ENCODE measurements at regions not wholly inside any gene's neighbourhood (a gene's known extent, or its start where the extent isn't known, plus 50 kb on each side); places are given as distances from the start of the nearest gene placed in this dataset.

DNA sequence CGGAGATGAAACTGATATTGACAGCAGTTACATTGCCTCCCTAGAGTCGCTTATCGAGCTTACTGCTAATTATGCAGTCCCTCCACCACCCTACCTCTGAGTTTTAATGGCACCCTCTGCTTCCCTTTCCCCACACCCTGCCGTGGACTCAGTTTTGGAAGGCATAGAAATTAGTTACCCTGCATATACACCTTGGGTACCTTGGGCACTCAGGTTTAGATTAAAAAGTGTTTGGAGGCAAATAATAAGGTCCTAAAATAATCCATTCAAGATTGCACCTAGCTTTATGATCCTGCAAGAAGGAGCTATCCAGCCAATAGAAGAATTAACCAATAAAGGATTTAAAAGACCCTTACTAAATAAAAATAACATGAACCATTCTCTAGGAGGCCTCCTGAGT is 117.8 kb upstream of the AGBL1 start:
- H3K36me3 Mint-ChIP-seq: no peaks in the 10 kb centered on the region
- ATAC-seq (ENCODE audit: low read depth in 2 of 2) (no peak), DNase-seq (no peak)
- no peaks in the 10 kb centered on the region for H3K27me3 Mint-ChIP-seq
- H3K27ac Mint-ChIP-seq: no peak overlapping the region
- no peaks in the 10 kb centered on the region for H3K4me1 Mint-ChIP-seq
- Histone ChIP-seq H3K4me1 (ENCODE audit: control insufficient read depth, insufficient read depth, low read length, poor library complexity, severe bottlenecking) (no peaks in the 10 kb centered on the region), H3K27ac (ENCODE audit: insufficient read depth, low read length, poor library complexity, severe bottlenecking) (no peak overlapping the region), H3K27me3 (ENCODE audit: control insufficient read depth, insufficient read depth, low read length) (peaks cover under 1% of the 10 kb centered on the region), H3K9me3 (ENCODE audit: control insufficient read depth in 2 of 2, low read length in 2 of 2) (no peaks in the 10 kb centered on the region), H3K4me3 (ENCODE audit: low read depth, low read length) (no peak overlapping the region), H3K36me3 (ENCODE audit: control insufficient read depth, insufficient read depth, low read length) (no peaks in the 10 kb centered on the region)
- H3K4me3 Mint-ChIP-seq: no peak overlapping the region
- H3K9me3 Mint-ChIP-seq: peaks cover 0 to 2% (median 0%) of the 10 kb centered on the region in 7 donors

DNA sequence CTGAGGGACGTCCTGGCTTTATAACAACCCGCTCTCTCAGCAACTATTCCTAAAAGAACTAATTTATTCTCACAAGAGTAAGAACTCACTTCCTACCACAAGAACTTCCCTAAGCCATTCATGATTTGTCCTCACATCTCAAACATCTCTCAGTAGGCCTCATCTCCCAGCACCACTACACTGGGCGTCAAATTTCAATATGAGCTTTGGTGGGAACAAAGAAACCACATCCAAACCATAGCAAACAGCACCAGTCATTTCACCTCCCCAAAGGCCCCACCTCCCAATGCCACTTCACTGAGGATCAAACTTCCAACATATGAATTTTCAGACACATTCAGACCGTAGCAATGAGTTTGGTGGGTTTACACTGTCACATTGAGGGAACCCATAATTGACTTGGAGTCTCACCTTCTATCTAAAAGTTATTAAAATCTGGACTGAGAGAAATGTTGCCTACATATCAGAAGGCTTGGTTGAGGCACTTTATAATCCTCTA is 116.4 kb upstream of the AGBL1 start:
- Histone ChIP-seq H3K27ac (ENCODE audit: insufficient read depth, low read length, poor library complexity, severe bottlenecking) (no peak overlapping the region), H3K27me3 (ENCODE audit: control insufficient read depth, insufficient read depth, low read length) (peaks cover 2% of the 10 kb centered on the region), H3K4me3 (ENCODE audit: low read depth, low read length) (no peak overlapping the region), H3K9me3 (ENCODE audit: control insufficient read depth in 2 of 2, low read length in 2 of 2) (no peaks in the 10 kb centered on the region), H3K36me3 (ENCODE audit: control insufficient read depth, insufficient read depth, low read length) (no peaks in the 10 kb centered on the region), H3K4me1 (ENCODE audit: control insufficient read depth, insufficient read depth, low read length, poor library complexity, severe bottlenecking) (no peaks in the 10 kb centered on the region)
- Mint-ChIP-seq H3K27ac (no peak overlapping the region), H3K27me3 (no peaks in the 10 kb centered on the region), H3K36me3 (no peaks in the 10 kb centered on the region), H3K4me1 (no peaks in the 10 kb centered on the region), H3K4me3 (no peak overlapping the region), H3K9me3 (peaks cover 0 to 2% (median 0%) of the 10 kb centered on the region in 7 donors)
- no peak for DNase-seq
- no peak for ATAC-seq (ENCODE audit: low read depth in 2 of 2)

DNA sequence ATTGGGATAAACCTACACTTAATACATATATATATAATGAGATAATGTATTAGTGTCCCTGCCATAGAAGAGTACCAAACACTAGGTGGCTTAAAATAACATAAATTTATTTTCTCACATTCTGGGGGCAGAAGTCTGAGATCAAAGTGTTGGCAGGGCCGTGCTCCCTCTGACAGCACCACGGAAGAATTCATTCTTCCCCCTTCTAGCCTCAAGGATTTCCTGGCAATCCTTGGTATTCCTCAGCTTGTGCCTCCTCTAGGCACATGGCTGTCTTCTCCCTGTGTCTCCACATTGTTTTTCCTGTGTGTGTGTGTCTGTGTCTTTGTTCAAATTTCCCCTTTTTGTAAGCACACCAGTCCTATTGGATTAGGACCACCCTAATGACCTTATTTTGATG is 115.2 kb upstream of the AGBL1 start:
- ATAC-seq (ENCODE audit: low read depth in 2 of 2): no peak
- no peaks in the 10 kb centered on the region for H3K36me3 Mint-ChIP-seq
- no peak overlapping the region for H3K27ac Mint-ChIP-seq

DNA sequence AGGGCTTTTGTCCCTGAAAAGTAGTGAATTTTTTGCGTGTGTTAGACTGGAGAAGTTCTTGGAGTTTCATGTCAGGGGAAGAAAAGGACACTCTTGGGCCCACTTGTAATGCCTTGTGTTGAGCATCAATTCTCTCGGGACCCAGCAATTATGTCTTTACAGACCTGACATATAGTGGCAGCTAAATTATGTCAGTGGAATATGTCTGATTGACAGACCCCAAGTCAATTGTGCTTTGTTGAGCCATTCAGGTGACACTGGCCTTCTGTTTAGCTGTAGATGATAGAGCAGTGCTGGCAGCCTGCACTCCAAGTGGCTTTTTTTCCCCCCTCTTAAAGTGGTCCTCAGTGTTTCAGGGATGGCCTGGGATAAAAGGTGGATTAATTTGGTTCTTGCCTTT is 112.1 kb upstream of the AGBL1 start:
- ATAC-seq (ENCODE audit: low read depth in 2 of 2) (no peak), DNase-seq (no peak)
- Histone ChIP-seq H3K4me3 (ENCODE audit: low read depth, low read length) (no peak overlapping the region), H3K9me3 (ENCODE audit: control insufficient read depth in 2 of 2, low read length in 2 of 2) (no peaks in the 10 kb centered on the region), H3K4me1 (ENCODE audit: control insufficient read depth, insufficient read depth, low read length, poor library complexity, severe bottlenecking) (no peaks in the 10 kb centered on the region), H3K27me3 (ENCODE audit: control insufficient read depth, insufficient read depth, low read length) (peaks cover 2% of the 10 kb centered on the region), H3K27ac (ENCODE audit: insufficient read depth, low read length, poor library complexity, severe bottlenecking) (no peak overlapping the region), H3K36me3 (ENCODE audit: control insufficient read depth, insufficient read depth, low read length) (no peaks in the 10 kb centered on the region)
- Mint-ChIP-seq H3K27me3 (peaks cover 14% of the 10 kb centered on the region), H3K27ac (no peak overlapping the region), H3K9me3 (peaks cover 0 to 2% (median 0%) of the 10 kb centered on the region in 7 donors), H3K4me1 (no peaks in the 10 kb centered on the region), H3K4me3 (no peak overlapping the region), H3K36me3 (no peaks in the 10 kb centered on the region)

More for the DNA sequence above, 115.2 kb upstream of the AGBL1 start:
- H3K4me1 ChIP-seq (ENCODE audit: control insufficient read depth, insufficient read depth, low read length, poor library complexity, severe bottlenecking): no peaks in the 10 kb centered on the region
- no peak for DNase-seq
- no peak overlapping the region for H3K27ac ChIP-seq (ENCODE audit: insufficient read depth, low read length, poor library complexity, severe bottlenecking)
- no peak overlapping the region for H3K4me3 ChIP-seq (ENCODE audit: low read depth, low read length)
- no peaks in the 10 kb centered on the region for H3K27me3 Mint-ChIP-seq
- no peaks in the 10 kb centered on the region for H3K9me3 ChIP-seq (ENCODE audit: control insufficient read depth in 2 of 2, low read length in 2 of 2)
- no peaks in the 10 kb centered on the region for H3K36me3 ChIP-seq (ENCODE audit: control insufficient read depth, insufficient read depth, low read length)
- no peak overlapping the region for H3K4me3 Mint-ChIP-seq
- H3K9me3 Mint-ChIP-seq: peaks cover 0 to 2% (median 0%) of the 10 kb centered on the region in 7 donors
- no peaks in the 10 kb centered on the region for H3K4me1 Mint-ChIP-seq
- peaks cover 2% of the 10 kb centered on the region for H3K27me3 ChIP-seq (ENCODE audit: control insufficient read depth, insufficient read depth, low read length)

DNA sequence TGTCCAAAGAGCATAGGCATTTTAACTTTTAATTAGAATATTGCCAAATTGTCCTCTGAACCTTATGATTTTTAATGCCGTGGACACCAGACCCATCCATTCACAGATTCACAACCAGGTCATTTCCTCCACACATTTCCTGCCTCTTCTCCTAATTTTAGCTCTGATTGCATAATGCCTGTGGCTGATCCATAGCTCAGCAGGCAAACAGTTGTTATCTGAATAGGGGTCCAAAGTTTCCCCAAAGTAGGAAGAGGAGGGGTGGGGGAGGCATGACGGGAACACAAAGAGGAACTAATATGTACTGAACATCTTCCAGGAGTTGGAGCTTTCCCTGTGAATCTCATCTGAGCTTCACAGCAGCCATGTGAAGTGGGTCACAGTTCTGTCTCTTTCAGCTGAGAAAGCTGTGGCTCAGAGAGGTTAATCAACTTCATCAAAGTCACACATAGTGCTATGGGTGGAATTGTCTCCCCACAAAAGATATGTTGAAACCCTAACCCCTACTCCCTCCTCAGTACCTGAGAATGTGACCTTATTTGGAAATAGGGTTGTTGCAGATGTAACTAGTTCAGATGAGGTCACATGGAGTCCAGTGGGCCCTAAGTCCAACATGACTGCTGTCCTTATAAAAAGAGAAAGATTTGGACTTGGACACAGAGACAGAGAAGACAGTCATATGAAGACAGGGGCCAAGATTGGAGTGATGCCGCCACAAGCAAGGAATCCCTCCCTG is 106.7 kb upstream of the AGBL1 start:
- peaks cover 0 to 9% (median 3%) of the 10 kb centered on the region in 7 donors for H3K9me3 Mint-ChIP-seq
- no peak overlapping the region for H3K27ac Mint-ChIP-seq
- no peaks in the 10 kb centered on the region for H3K4me1 Mint-ChIP-seq

DNA sequence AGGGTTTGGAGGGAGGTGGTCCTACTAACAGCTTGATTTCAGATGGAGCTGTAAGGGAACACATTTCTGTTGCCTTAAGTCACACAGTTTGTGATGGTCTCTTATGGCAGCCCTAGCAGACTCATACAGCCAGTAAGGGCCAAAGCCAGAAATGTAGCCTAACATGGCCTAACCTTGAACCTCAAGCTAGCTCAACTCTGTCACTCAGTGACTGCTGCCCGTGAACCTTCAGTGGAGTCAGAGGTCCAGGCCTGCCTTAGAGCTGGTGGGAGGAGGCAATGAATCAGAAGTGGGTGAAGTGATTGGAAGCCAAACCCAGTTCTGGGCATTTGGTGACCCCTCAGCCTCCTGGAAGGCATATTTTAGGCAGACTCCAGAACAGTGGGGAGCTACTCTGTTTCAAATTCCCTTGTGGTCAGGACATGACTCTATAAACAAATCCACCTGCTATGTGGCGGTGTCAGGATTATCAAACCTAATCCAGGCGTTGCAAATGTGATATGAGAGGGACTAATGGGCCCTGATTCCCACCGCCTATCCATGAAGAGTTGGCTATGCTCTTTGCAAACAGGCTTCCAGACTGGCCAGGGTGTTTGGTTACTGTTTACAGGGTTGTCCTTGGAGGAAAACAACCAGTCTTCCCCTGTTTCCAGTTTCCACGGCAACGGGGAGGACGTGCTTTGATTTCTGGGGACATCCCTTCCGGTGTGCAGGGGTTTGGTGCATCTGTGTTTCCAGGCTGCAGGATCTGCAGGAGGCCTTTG is 105.9 kb upstream of the AGBL1 start:
- Mint-ChIP-seq H3K27me3 (peaks cover 14% of the 10 kb centered on the region), H3K36me3 (no peaks in the 10 kb centered on the region), H3K9me3 (peaks cover 0 to 9% (median 3%) of the 10 kb centered on the region in 7 donors), H3K4me3 (no peak overlapping the region), H3K4me1 (no peaks in the 10 kb centered on the region), H3K27ac (no peak overlapping the region)
- no peak overlapping the region for H3K4me3 ChIP-seq (ENCODE audit: low read depth, low read length)
- H3K9me3 ChIP-seq (ENCODE audit: control insufficient read depth in 2 of 2, low read length in 2 of 2): peaks cover 0 to 6% of the 10 kb centered on the region in 2 experiments
- no peak for ATAC-seq (ENCODE audit: low read depth in 2 of 2)
- no peaks in the 10 kb centered on the region for H3K4me1 ChIP-seq (ENCODE audit: control insufficient read depth, insufficient read depth, low read length, poor library complexity, severe bottlenecking)
- no peak for DNase-seq
- H3K27me3 ChIP-seq (ENCODE audit: control insufficient read depth, insufficient read depth, low read length): peaks cover 3% of the 10 kb centered on the region
- no peak overlapping the region for H3K27ac ChIP-seq (ENCODE audit: insufficient read depth, low read length, poor library complexity, severe bottlenecking)
- no peaks in the 10 kb centered on the region for H3K36me3 ChIP-seq (ENCODE audit: control insufficient read depth, insufficient read depth, low read length)

More for the DNA sequence above, 106.7 kb upstream of the AGBL1 start:
- H3K4me3 ChIP-seq (ENCODE audit: low read depth, low read length): no peak overlapping the region
- no peaks in the 10 kb centered on the region for H3K36me3 ChIP-seq (ENCODE audit: control insufficient read depth, insufficient read depth, low read length)
- peaks cover 0 to 6% of the 10 kb centered on the region in 2 experiments for H3K9me3 ChIP-seq (ENCODE audit: control insufficient read depth in 2 of 2, low read length in 2 of 2)
- DNase-seq (no peak), ATAC-seq (ENCODE audit: low read depth in 2 of 2) (no peak)
- peaks cover 3% of the 10 kb centered on the region for H3K27me3 ChIP-seq (ENCODE audit: control insufficient read depth, insufficient read depth, low read length)
- no peak overlapping the region for H3K27ac ChIP-seq (ENCODE audit: insufficient read depth, low read length, poor library complexity, severe bottlenecking)
- Mint-ChIP-seq H3K4me3 (no peak overlapping the region), H3K27me3 (peaks cover 14% of the 10 kb centered on the region), H3K36me3 (no peaks in the 10 kb centered on the region)
- H3K4me1 ChIP-seq (ENCODE audit: control insufficient read depth, insufficient read depth, low read length, poor library complexity, severe bottlenecking): no peaks in the 10 kb centered on the region

DNA sequence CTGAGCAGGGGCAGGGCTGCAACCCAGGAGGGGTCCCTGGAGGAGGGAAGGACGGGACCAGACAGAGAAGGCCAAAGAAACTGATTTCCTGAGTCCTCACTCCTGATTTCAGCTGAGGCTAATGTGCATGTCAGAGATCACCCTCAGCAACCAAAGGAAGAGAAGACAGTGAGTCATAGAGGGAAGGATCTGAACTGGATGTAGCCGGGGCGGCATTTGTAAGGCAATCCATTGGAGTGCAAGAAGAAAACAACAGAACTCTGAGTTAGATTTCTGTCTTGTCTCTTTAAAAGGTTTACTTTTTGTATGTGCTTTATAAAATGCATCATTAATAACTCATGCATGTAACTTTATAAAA is 105.3 kb upstream of the AGBL1 start:
- Mint-ChIP-seq H3K4me3 (no peak overlapping the region), H3K9me3 (peaks cover 0 to 9% (median 5%) of the 10 kb centered on the region in 7 donors), H3K27ac (no peak overlapping the region), H3K4me1 (no peaks in the 10 kb centered on the region), H3K36me3 (no peaks in the 10 kb centered on the region), H3K27me3 (peaks cover 14% of the 10 kb centered on the region)
- H3K36me3 ChIP-seq (ENCODE audit: control insufficient read depth, insufficient read depth, low read length): no peaks in the 10 kb centered on the region
- DNase-seq (no peak), ATAC-seq (ENCODE audit: low read depth in 2 of 2) (no peak)
- H3K9me3 ChIP-seq (ENCODE audit: control insufficient read depth in 2 of 2, low read length in 2 of 2): peaks cover 0 to 6% of the 10 kb centered on the region in 2 experiments
- peaks cover 3% of the 10 kb centered on the region for H3K27me3 ChIP-seq (ENCODE audit: control insufficient read depth, insufficient read depth, low read length)
- H3K4me1 ChIP-seq (ENCODE audit: control insufficient read depth, insufficient read depth, low read length, poor library complexity, severe bottlenecking): no peaks in the 10 kb centered on the region
- no peak overlapping the region for H3K4me3 ChIP-seq (ENCODE audit: low read depth, low read length)
- no peak overlapping the region for H3K27ac ChIP-seq (ENCODE audit: insufficient read depth, low read length, poor library complexity, severe bottlenecking)

All from CD4-positive, CD25-positive, alpha-beta regulatory T cell (primary cell).